CD14-positive monocyte (primary cell): ENCODE measurements at regions not wholly inside any gene's neighbourhood (a gene's known extent, or its start where the extent isn't known, plus 50 kb on each side); places are given as distances from the start of the nearest gene placed in this dataset.
A peak's percentile ranks its signal among the peaks of the same experiment; 100 is the strongest.

Experiments used
- DNase-seq, 3 donors: peaks; one replicate each; pipeline ENCODE4 v3.0.0-alpha.2; 2011 to 2022
- H2AFZ ChIP-seq: 2 replicates; pipeline ENCODE4 v1.6.0; 2012; ENCODE audit warnings: mild to moderate bottlenecking, low read depth, low read length, inconsistent platforms; ENCODE audit not compliant: insufficient read depth, poor library complexity, severe bottlenecking
- H3K27ac ChIP-seq, 2 donors: 1 replicate in 1 of 2; 2 replicates in 1 of 2; pipeline ENCODE4 v1.5.1; 2012 to 2013; ENCODE audit warnings: low read length in 2 of 2, control low read depth in 1 of 2, inconsistent platforms in 1 of 2, low read depth in 1 of 2, mild to moderate bottlenecking in 1 of 2
- H3K27me3 ChIP-seq, 2 donors: one replicate each; pipeline versions ENCODE4 v1.6.0 to v1.6.1; 2011 to 2013; ENCODE audit warnings: low read length in 2 of 2; ENCODE audit not compliant: control insufficient read depth in 2 of 2, insufficient read depth in 2 of 2
- H3K36me3 ChIP-seq, 2 donors: replicated peaks in 1 of 2; 1 replicate in 1 of 2; 2 replicates in 1 of 2; pipeline versions ENCODE4 v1.5.1 to v1.6.1; 2012 to 2013; ENCODE audit warnings: low read length in 2 of 2, control low read depth in 1 of 2, inconsistent platforms in 1 of 2, mild to moderate bottlenecking in 1 of 2; ENCODE audit not compliant: insufficient read depth in 2 of 2, control insufficient read depth in 1 of 2
- H3K4me1 ChIP-seq, 2 donors: 1 replicate in 1 of 2; 2 replicates in 1 of 2; pipeline versions ENCODE4 v1.5.1 to v1.6.1; 2012 to 2013; ENCODE audit warnings: low read length in 2 of 2, control low read depth in 1 of 2, inconsistent platforms in 1 of 2, mild to moderate bottlenecking in 1 of 2, moderate library complexity in 1 of 2; ENCODE audit not compliant: insufficient read depth in 2 of 2, control insufficient read depth in 1 of 2
- H3K4me2 ChIP-seq: replicated peaks from 2 replicates; pipeline ENCODE3; 2012; ENCODE audit warnings: low read length, moderate library complexity, mild to moderate bottlenecking; ENCODE audit not compliant: poor library complexity, severe bottlenecking; ENCODE audit errors: extremely low read depth
- H3K4me3 ChIP-seq, 3 experiments: fragments of 200-600 bp in 1 of 3; sonication (generic) in 1 of 3; replicated peaks in 1 of 3; 1 replicate in 2 of 3; 2 replicates in 1 of 3; pipeline ENCODE4 v1.5.1; 2011 to 2013; ENCODE audit warnings: low read length in 3 of 3, mild to moderate bottlenecking in 3 of 3, control low read depth in 2 of 3, low read depth in 2 of 3, inconsistent platforms in 1 of 3, moderate library complexity in 1 of 3
- H3K79me2 ChIP-seq: 2 replicates; pipeline ENCODE4 v1.6.0; 2012; ENCODE audit warnings: mild to moderate bottlenecking, control low read depth, inconsistent platforms, low read length, moderate library complexity; ENCODE audit not compliant: insufficient read depth
- H3K9ac ChIP-seq: 2 replicates; pipeline ENCODE4 v1.6.0; 2017; ENCODE audit warnings: low read length, mild to moderate bottlenecking; ENCODE audit not compliant: insufficient read depth, poor library complexity, severe bottlenecking
- H3K9me3 ChIP-seq, 2 donors: replicated peaks in 1 of 2; 1 replicate in 1 of 2; 2 replicates in 1 of 2; pipeline versions ENCODE4 v1.5.1 to v1.6.1; 2012 to 2013; ENCODE audit warnings: low read length in 2 of 2, control low read depth in 1 of 2; ENCODE audit not compliant: control insufficient read depth in 1 of 2, insufficient read depth in 1 of 2
- H4K20me1 ChIP-seq: 2 replicates; pipeline ENCODE4 v1.6.0; 2012; ENCODE audit warnings: mild to moderate bottlenecking, low read length, control low read depth, moderate library complexity; ENCODE audit not compliant: insufficient read depth
- H3K27ac Mint-ChIP-seq, 7 donors: one replicate each; pipeline ENCODE4 v1.8.0; 2020; ENCODE audit warnings: mild to moderate bottlenecking in 7 of 7, mixed read lengths in 7 of 7, moderate library complexity in 6 of 7, inconsistent platforms in 2 of 7
- H3K27me3 Mint-ChIP-seq, 3 donors: one replicate each; pipeline ENCODE4 v1.8.0; 2021 to 2022; ENCODE audit warnings: low read depth in 3 of 3, mild to moderate bottlenecking in 3 of 3, mixed read lengths in 3 of 3, moderate library complexity in 3 of 3, inconsistent platforms in 1 of 3
- H3K36me3 Mint-ChIP-seq, 2 donors: one replicate each; pipeline ENCODE4 v1.8.0; 2020; ENCODE audit warnings: mixed read lengths in 2 of 2, inconsistent platforms in 1 of 2, mild to moderate bottlenecking in 1 of 2
- H3K4me1 Mint-ChIP-seq: one replicate; pipeline ENCODE4 v1.8.0; 2020; ENCODE audit warnings: mild to moderate bottlenecking, mixed read lengths
- H3K4me3 Mint-ChIP-seq, 2 donors: one replicate each; pipeline ENCODE4 v1.8.0; 2020; ENCODE audit warnings: mild to moderate bottlenecking in 2 of 2, mixed read lengths in 2 of 2, moderate library complexity in 1 of 2
- H3K9me3 Mint-ChIP-seq, 7 donors: one replicate each; pipeline ENCODE4 v1.8.0; 2020 to 2022; ENCODE audit warnings: mixed read lengths in 7 of 7, mild to moderate bottlenecking in 6 of 7, moderate library complexity in 6 of 7, inconsistent platforms in 2 of 7
- WGBS: methylation state at CpG from one replicate; pipeline ENCODE4 v1.1.5; 2013; ENCODE audit warnings: missing lambda C conversion rate; ENCODE audit not compliant: insufficient coverage; 5-methylcytosine and 5-hydroxymethylcytosine counted together
- intact Hi-C, 2 donors: fragments of 100-400 bp; cut with micrococcal nuclease; formaldehyde crosslinking; loops; one replicate each; pipeline versions ENCODE4 v1.15.0 to v1.15.1; 2023
- TF ChIP-seq, protein P1 (sequence below): fragments of 200-600 bp; IDR thresholded peaks from one replicate; pipeline ENCODE4 v1.8.0; 2022; ENCODE audit warnings: antibody characterized with exemption, mild to moderate bottlenecking

DNA sequence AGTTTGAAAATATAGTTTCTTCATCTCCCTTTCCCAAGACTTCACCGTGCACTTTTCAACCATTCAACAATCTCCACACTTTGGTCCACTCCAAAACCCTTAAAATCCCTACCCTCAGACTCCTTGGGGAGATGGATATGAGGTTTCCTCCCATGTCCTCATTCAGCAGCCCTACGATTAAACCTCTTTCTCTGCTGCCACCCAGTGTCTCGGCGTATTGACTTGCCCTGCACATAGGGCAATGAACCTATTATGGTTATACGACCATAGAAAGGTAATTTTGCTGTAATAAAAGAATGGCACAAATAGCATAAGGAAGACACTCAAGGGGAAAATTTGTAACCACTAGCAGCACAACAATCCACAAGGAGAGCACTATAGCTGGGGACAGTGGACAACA is 803.5 kb downstream of the TLE1 start:
- H3K36me3 ChIP-seq = no peaks in the 10 kb centered on the region
- H3K4me2 ChIP-seq = no peak overlapping the region
- H2AFZ ChIP-seq = no peak overlapping the region
- no peak overlapping the region for H3K27ac ChIP-seq
- no peaks in the 10 kb centered on the region for H3K9me3 ChIP-seq
- H3K4me3 ChIP-seq = no peak overlapping the region
- H4K20me1 ChIP-seq = no peaks in the 10 kb centered on the region
- H3K79me2 ChIP-seq = no peaks in the 10 kb centered on the region
- Mint-ChIP-seq H3K27ac (peak overlapping the region in 1 of 7 donors; percentile 44), H3K4me3 (no peak overlapping the region), H3K27me3 (peaks cover 0 to 2% (median 0%) of the 10 kb centered on the region in 3 donors), H3K36me3 (no peaks in the 10 kb centered on the region), H3K9me3 (peaks cover 0 to 3% (median 0%) of the 10 kb centered on the region in 7 donors), H3K4me1 (no peaks in the 10 kb centered on the region)
- no peak for DNase-seq
- no peaks in the 10 kb centered on the region for H3K27me3 ChIP-seq
- H3K4me1 ChIP-seq = no peaks in the 10 kb centered on the region
- no peak overlapping the region for H3K9ac ChIP-seq
- WGBS = no CpG with 5 or more reads among the region's 5 CpGs
- intact Hi-C loops = no loop called here
- TF ChIP-seq, protein P1, sequence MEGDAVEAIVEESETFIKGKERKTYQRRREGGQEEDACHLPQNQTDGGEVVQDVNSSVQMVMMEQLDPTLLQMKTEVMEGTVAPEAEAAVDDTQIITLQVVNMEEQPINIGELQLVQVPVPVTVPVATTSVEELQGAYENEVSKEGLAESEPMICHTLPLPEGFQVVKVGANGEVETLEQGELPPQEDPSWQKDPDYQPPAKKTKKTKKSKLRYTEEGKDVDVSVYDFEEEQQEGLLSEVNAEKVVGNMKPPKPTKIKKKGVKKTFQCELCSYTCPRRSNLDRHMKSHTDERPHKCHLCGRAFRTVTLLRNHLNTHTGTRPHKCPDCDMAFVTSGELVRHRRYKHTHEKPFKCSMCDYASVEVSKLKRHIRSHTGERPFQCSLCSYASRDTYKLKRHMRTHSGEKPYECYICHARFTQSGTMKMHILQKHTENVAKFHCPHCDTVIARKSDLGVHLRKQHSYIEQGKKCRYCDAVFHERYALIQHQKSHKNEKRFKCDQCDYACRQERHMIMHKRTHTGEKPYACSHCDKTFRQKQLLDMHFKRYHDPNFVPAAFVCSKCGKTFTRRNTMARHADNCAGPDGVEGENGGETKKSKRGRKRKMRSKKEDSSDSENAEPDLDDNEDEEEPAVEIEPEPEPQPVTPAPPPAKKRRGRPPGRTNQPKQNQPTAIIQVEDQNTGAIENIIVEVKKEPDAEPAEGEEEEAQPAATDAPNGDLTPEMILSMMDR = no peak

DNA sequence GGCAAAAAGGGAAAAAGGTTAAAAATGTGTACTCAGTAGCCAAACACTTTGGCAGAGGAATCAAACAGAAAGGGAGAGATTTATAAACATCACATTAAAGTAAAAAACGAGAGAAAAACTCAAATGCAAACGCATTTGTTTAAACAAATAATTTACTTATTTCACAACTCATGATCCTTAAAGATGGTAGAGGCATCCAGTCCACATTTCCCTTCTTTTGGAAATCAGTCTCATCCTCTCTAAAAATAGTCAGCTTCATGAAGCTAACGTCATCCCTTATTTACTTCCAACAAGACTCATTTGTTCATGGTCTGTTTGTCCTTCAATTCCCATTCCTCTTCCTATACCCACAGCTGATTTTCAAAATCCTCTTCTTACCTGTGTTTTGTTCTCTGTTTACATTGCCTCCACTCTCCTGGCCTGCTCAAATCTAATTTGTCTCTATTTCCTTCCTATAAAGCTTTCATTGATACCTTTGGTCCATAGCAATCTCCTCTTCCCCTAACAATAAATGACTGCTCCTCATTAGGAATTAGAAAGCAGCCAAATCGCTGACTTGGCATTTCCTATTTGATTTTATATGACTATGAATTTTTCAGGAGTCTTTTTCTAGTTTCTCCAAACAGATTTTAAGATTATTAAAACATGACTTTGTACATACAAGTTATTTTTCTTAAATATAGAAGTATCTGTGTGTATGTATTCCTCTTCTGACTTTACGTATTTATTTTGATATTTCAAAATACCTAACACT is 805.3 kb downstream of the TLE1 start:
- Histone ChIP-seq H3K4me1 (no peaks in the 10 kb centered on the region), H3K27ac (no peak overlapping the region), H4K20me1 (no peaks in the 10 kb centered on the region), H3K4me3 (no peak overlapping the region), H2AFZ (no peak overlapping the region), H3K9ac (no peak overlapping the region), H3K27me3 (no peaks in the 10 kb centered on the region), H3K79me2 (no peaks in the 10 kb centered on the region), H3K9me3 (peaks cover 0 to 4% of the 10 kb centered on the region in 2 donors), H3K4me2 (no peak overlapping the region), H3K36me3 (no peaks in the 10 kb centered on the region)
- no peak overlapping the region for H3K4me3 Mint-ChIP-seq
- TF ChIP-seq, protein P1 = no peak
- no peaks in the 10 kb centered on the region for H3K4me1 Mint-ChIP-seq
- H3K27ac Mint-ChIP-seq = no peak overlapping the region
- WGBS = 74% methylated on average over 3 of the region's 5 CpGs
- intact Hi-C loops = no loop called here
- no peaks in the 10 kb centered on the region for H3K36me3 Mint-ChIP-seq
- peaks cover 0 to 2% (median 0%) of the 10 kb centered on the region in 3 donors for H3K27me3 Mint-ChIP-seq
- peaks cover 0 to 10% (median 2%) of the 10 kb centered on the region in 7 donors for H3K9me3 Mint-ChIP-seq
- DNase-seq = no peak
